ENCODE measurements at regions not wholly inside any gene's neighbourhood (a gene's known extent, or its start where the extent isn't known, plus 50 kb on each side); places are given as distances from the start of the nearest gene placed in this dataset.

DNA sequence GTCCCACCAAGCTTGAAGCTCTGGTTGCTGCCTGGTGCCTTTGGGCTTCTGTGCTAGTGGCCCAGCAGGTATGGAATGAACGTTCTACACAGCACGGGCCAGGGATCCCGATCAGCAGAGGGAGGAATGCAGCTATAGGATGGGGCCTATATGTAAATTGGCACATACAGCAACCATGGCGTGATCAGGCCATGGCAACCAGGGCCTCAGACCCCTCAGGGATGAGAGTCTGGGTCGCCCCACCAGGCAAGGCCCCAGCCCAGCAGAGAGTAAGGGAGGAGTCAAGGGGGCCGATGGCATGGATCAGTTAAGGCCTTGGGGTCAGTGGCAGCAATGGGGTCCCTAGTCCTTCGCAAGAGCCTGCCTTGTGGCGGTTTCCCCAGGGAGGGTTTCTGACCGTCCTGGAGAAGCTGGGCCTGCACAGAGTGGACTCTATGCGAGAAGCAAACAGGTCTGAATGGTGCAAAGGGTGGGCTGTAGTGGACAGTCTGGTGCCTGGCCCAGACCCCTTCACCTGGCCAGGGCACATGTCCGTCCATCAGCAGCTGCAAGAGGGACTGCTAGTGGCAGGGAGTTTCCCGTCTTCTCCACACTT, 98.2 kb upstream of the SLC22A11 start:
- DNase-seq (ENCODE audit: low read depth), result no peak

DNA sequence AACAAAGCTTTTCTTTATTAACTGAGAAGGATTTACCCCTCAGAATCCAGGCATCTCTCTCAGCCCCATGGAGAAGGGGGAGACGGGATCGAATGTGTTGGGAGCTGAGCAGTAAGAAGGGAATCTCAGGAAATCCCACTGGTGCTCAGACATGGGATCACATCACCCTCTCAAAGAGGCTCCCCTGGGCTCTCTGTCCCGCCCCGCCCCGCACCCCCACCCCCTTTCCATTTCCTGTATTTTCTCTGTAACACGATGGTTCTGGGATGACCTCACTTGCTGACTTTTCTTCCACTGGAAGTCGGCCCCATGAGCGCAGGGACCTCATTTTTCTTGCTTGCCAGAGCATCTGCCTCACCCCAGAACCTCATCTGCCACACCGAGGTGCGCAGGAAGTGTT, 96.7 kb upstream of the SLC22A11 start:
- DNase-seq (ENCODE audit: low read depth), result no peak

DNA sequence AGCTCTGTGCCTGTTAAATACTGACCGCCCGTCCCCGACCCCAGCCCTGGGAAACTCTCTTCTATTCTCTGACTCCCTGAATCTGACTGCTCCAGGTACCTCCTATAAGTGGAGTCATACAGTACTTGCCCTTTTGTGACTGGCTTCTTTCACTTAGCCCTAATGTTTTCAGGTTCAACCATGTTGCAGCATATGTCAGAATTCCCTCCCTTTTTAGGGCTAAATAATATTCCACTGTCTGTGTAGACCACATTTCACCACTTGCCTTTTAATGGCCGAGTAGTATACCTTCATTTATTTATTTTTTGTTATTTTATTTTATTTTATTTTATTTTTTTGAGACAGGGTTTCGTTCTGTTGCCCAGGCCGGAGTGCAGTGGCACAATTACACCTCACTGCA, 96.1 kb upstream of the SLC22A11 start:
- DNase-seq (ENCODE audit: low read depth), result no peak

DNA sequence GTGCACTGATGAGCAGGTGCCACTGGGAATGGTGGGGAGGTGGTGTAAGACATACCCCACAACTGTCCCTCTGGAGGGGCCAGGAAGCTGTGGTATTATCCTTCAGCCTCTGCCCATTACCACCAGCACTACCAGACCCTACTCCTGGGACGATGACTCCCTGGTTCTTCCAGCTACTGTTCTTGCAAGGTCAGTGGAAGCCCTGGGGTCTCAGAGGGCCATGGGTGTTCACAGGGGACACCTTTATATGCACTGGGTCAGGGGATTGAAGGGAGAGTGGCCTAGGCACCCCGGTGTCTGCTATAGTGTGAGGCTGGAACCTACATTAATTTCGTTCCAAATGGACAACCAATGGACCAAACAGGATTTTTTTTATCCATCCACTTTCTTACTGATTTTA, 94.7 kb upstream of the SLC22A11 start:
- DNase-seq (ENCODE audit: low read depth), result no peak

DNA sequence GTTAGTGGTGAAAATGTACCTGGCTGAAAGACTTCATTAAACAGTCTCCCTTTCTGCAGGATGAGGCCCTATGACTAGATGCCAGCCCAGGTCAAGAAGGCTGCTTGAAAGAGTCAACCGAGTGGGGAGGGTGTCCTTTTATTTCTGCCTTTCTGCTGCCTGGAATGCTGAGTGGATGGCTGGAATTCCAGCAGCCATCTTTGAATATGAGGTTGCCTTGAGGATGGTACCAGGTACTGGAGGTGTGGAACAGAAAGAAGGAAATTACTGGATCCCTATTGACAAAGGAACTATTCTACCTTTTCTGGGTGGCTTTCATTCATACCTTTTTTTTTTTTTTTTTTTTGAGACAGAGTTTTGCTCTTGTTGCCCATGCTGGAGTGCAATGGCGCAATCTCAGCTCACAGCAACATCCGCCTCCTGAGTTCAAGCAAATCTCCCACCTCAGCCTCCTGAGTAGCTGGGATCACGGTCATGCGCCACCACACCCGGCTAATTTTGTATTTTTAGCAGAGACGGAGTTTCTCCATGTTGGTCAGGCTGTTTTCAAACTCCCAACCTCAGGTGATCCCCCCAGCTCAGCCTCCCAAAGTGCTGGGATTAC, 89.5 kb upstream of the SLC22A11 start:
- DNase-seq (ENCODE audit: low read depth), result no peak

DNA sequence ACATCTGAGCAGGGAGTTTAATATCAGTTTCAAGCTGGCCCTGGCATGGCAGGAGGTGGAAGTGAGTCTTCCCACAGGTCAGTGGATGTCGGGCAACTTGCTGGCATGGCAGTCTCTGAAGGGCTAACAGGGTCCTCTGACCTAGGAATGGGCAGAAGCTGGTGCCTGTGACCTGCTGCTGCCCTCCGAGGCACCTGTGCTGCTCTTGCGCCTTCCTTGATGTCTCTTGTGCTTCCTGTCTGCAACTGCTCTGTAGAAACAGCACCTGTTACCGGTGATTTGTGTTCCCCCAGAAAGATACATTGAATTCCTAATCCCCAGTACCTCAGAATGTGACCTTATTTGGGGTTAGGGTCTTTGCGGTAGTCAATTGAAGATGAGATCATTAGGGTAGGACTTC, 86.5 kb upstream of the SLC22A11 start:
- no peak for DNase-seq (ENCODE audit: low read depth)

DNA sequence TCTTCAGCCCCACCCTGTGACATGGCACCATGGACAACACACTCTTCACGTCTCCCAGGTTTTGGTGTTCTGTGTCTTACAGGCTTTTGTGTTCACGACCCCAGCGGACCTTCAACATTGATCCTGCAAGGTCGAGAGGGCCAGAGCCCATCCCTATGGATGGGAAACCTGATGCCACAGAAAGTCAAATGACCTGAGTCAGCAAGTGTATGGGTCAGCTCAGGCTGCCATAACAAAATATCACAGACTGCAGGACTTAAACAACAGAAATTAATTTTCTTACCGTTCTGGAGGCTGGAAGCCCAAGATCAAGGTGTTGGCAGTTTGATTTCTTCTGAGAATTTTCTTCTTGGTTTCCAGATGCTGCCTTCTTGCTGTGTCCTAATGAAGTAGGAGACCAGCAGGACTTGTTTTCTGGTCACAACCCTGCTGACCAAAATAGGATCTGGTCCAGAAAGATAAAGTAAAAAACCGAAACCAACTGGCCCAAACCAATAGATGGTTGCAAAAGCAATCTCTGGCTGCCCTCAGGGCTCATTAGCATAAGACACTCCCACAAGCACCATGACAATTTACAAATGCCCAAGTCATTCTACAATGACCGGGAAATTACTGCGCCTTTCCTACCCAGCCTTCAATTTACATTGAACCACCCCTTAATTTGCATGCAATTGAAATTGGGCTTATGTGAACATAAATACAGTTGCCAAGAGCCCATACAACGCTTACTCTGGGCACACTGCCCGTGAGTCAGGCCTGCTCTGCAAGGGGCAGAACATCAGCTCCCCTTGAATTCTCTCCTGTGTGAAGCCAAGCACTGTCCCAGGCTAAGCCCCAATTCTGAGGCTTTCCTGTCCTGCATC, 82.9 kb upstream of the SLC22A11 start:
- no peak for DNase-seq (ENCODE audit: low read depth)

DNA sequence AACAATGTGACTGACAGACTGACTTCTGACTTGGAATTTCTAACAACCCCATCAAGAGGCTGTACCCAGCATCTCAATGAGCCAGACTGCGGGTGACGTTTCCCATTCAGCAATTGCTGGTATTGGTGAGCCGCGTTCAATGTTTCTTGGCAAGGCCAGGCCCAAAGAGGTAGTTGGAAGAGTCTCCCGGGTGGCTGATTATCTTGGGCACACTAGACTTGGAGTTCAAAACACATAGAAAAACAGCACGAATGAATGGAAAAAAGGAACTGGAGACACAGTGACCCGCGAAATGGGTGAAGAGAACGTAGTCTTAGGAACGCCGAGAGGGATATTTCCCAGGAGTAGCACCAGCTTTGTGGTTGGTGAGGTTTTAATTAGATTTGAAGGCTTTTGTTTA, 81.1 kb upstream of the SLC22A11 start:
- DNase-seq (ENCODE audit: low read depth), result no peak

DNA sequence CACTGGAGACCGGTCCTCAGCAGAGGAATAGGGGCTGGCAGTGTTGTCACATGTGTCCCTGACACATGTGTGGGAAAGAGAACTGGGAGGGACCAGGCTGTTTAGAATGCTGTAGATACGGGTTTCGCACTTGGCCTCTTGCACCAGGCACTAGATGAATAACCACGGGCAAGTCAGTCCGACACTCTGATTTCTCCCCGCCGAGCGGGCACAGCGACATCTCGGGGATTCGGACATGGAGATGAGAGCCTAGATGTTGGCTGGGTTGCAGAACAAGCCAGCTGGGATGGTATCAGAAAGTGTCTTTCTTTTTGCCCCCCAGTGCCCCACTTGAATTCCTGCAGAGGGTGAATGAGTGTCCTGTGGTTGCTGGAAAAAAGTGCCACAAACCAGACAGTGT, 80.6 kb upstream of the SLC22A11 start:
- DNase-seq (ENCODE audit: low read depth), result no peak

DNA sequence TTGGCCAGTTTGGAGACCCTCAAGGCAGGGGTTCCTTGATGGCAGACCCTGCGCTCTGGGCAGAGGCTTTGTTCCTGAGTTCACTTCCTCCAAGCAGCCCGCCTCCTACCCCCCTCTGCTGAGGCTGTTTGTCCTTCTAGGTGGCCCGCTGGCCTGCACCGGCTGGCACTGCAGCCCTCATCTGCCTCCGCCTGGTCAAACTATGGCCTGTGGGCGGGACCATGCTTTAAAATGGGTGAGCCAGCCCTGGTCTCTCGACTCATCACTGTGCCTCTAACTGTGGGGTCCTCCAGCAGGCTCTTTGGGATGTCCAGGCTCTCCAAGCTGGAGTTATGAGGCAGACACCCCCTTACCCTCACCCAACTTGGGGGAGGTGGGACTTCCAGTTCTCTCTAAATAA, 78.9 kb upstream of the SLC22A11 start:
- no peak for DNase-seq (ENCODE audit: low read depth)

DNA sequence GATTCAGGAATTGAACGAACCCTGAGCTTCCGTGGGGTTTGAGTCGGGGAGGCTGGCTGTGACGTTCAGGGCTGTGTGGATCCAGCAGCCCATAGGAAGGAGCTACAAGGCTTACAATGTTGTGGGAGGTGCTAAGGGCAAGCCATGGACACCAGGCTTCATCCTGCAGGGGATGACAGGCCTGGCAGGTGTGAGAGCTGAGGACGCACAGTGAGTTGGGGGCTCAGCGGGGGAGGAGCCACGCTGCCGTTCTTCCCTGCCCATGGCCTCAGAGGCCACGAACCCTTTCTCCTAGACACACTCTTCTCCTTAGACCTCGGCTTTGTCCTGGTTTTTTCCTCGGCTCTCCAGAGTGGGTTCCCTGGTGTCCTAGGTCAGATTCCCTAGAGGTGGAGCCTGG, 78.1 kb upstream of the SLC22A11 start:
- no peak for DNase-seq (ENCODE audit: low read depth)

DNA sequence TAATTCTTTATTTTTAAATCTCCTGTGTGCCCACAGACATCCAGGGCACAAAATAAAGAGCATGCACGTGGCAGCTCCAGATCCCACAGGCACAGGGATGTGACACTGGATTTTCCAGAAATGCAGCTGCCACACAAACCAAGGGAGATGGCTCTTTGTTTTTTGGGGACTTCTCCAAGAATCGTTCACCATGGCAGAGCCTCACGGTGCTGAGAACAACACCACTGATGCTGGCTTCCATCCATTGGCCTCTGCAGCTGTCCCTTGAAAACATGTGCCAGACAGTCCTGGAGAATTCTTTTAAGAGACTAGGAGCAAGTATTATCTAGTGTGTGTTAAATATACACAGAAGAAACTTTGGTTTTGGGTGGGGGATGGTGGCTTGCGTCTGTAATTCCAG, 73.2 kb upstream of the SLC22A11 start:
- DNase-seq (ENCODE audit: low read depth), result no peak

DNA sequence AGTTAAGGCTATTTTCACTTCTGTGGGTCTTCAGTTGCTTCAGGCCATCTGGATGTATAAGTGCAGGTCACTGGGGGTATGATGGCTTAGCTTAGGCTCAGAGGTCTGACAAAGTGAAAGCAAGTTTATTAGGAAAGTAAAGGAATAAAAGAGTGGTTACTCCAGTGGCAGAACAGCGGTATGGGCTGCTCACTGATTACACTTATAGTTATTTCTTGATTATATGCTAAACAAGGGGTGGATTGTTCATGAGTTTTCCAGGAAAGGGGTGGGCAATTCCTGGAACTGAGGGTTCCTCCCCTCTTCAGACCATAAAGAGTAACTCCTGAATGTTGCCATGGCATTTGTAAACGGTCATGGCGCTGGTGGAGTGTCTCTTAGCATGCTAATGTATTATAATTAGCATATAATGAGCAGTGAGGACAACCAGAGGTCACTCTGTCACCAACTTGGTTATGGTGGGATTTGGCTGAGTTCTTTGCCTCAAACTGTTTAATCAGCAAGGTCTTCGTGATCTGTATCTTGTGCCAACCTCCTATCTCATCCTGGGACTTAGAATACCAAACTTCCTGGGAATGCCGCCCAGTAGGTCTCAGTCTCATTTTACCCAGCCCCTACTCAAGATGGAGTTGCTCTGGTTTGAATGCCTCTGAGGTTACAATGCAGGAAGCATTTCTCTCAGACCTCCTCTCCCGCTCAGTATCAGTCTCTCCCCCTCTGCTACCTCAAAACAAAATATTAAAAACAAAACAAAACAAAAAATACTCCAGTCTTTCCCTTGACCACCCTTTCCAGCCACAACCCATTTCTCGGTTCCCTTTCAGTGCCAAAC, 71.3 kb upstream of the SLC22A11 start:
- DNase-seq (ENCODE audit: low read depth), result no peak

DNA sequence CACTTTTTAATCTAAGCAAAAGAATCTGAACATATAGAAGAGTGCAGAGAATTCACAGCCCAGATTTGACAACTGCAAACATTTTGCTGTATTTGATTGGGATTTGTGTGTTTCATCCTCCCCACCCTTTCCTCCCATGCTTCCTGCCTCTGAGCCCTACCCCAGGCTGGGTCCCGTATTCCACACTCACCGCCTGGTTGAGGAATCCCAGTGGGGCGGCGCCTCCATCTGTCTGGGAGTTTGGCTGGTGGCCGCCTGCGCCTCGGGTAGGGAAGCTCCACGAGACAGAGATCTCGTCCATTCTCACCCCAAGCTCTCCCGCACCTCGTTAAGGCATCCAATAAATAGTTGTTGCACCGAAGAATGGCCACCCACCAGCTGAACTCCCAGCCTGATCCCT, 70.7 kb upstream of the SLC22A11 start:
- no peak for DNase-seq (ENCODE audit: low read depth)

DNA sequence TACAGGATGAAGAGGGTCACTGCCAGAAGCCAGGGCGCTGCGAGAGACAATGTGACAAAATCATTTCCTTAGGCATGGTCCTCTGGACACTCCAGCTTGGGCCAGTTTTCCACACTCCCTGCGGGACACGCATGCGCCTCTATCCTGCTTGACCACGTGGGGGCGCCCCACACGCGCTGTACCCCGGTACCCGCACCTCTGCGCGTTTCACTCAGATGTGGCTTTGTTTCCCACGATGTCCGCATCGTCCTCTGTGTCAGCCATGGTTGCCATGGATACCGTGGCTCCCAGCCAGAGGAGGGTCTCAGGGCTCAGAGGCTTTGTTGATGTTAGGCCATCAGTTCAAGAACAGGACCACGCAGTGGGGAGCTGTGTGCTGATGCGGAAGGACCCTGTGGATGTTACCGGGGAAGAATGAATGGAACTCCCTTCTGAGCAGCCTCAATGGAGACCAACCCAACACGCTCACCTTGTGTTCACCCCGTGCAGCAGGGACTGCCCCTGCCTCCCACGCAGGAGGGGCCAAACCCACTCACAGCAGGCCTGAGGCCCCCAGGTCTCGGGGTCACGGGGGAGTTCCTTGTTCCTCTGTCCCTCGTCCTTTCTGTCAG, 65.8 kb upstream of the SLC22A11 start:
- peak; percentile 22 for DNase-seq (ENCODE audit: low read depth)

DNA sequence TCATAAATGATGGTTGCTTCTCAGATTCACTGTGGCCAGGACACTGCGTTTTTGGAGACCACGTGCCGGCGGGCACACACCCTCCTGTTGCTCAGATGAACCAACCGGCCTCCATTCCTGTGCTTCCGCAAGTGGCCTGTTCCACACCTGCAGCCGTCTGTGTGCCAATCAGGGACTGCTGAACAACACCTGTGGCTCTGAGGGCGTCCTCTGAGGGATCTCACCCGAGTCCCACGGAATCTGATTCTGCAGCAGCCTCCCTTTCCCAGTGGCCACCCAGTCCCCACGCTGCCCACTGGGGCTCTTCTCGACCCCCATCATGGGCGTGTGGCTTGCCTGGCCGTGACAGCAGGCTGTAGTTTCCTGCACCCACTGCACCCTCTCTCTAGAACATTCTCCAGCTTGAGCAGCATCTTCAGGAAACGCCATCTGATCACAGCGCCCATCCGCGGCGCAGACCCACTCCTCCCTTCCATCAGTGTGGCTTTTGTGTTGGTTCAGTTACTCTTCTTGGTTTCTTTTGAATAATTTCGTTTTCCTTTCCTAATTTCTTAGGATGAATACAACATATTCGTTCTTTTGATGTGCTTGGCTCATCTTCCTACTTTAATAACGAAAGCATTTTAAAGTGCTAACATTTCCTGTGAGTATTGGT, 65.1 kb upstream of the SLC22A11 start:
- no peak for DNase-seq (ENCODE audit: low read depth)

DNA sequence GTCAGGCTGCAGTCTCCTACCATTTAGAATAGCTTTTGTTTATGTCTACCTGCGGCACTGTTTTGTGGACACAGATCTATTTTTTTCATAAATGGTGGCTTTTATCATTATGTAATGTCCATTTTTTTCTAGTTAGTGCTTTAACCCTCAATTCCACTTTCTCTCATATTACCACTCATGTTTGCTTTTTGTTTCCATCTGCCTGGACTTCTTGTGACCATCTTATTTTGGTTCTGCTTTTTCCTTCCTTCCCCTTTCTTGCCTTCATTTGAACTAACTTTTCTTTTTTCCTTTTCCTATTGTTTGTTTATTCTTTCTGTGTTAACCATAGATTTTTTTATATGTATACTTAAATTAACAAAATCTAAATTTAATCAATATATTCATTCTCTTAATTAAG, 63.2 kb upstream of the SLC22A11 start:
- DNase-seq (ENCODE audit: low read depth), result no peak

DNA sequence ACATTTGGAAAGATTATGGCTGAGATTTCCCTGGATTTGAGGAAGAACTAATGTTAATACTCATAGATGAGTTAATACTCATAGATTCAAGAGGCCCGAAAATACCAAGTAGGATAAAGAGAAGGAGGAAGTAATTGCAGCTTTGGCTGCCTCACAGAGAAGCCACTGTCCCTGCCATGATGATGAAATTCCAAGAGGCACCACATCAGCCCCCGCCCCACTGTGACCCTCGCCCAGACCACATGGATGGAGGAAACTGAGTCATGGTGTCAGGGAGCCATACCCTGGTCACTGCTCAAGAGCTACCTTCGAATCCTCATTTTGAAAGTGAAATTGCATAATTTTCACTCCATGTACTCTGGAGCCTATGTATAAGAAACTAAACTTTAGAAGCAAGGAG, 57.6 kb upstream of the SLC22A11 start:
- no peak for DNase-seq (ENCODE audit: low read depth)

DNA sequence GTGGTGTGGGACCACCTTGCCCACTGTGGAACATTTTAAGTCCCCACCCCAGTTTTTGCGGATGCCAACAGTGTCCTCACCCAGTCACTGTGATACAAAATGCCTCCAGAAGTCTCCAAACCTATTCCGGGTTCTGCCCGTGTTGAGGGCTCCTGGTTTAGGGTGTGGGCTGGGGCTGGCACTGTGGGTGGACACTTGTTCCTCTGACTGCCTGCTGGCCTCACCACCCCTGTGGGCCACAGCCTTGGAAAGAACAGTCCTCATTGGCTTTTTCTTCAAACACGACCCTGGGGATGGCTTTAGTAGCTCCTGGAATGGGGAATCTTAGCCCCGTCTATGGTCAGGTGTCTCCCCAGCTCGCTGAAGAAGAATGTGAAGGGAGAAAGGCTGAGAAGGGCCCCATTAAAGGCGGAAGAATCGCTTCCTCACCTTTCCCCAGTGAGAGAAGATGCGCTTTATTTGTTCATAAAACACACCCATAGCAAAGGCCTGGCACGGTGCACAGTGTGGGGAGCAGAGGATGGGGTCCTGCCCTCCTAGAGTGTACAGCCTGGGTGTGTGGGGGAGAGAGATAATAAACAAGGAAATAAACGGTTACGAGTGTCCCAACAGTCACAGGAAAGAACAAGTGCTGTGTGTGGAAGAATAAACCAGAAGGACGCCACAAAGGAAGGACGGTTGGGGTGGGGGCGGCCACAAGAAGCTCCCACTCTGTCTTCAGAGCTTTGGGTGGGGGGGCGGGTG, 56.3 kb upstream of the SLC22A11 start:
- DNase-seq (ENCODE audit: low read depth), result no peak

DNA sequence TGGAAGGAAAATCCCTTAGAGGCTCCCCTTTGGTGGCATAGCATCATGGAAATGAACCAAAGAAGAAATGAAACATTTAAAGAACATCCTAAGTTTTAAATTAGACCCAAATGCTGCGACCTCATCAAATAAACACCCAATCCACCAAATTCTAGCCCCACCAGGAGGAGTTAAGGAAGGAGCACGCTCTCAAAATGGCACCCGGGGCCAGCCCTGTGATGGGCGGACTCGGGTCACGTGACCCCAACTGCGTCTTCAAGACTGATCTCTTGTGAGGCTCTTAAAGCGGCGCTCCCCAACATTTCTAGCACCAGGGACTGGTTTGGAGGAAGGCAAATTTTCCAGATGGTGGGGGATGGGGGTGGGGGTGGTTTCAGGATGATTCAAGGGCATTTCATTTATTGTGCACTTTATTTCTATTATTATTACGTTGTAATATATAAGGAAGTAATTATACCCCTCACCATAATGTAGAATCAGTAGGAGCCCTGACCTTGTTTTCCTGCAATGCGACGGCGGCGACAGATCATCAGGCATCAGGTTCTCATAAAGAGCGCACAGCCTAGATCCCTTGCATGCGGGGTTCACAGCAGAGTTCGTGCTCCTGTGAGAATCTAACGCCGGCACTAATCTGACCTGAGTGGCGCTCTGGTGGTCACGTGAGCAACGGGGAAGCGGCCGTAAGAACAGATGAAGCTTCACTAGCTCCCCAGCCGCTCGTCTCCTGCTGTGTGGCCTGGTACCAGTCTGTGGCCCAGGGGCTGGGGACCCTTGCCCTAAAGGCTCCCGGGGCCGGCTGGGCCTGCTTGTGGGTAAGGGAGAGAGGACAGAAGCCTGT, 55.3 kb upstream of the SLC22A11 start:
- no peak for DNase-seq (ENCODE audit: low read depth)
